MM.1S (cell line): ENCODE measurements at regions not wholly inside any gene's neighbourhood (a gene's known extent, or its start where the extent isn't known, plus 50 kb on each side); places are given as distances from the start of the nearest gene placed in this dataset.

ENCODE experiments used
- DNase-seq: peaks from one replicate; pipeline ENCODE4 v3.0.0-alpha.2; 2015
- H2AFZ ChIP-seq: fragments of 300-600 bp; sonication (generic); 2 replicates; pipeline ENCODE4 v1.6.0; 2016; ENCODE audit warnings: antibody characterized with exemption, low read length
- H3F3A ChIP-seq: fragments of 300-600 bp; sonication (generic); 2 replicates; pipeline ENCODE4 v1.6.1; 2016; ENCODE audit warnings: mild to moderate bottlenecking, antibody characterized with exemption, low read length, moderate library complexity, mixed read lengths; ENCODE audit not compliant: insufficient read depth
- H3K27ac ChIP-seq: fragments of 300-600 bp; sonication (generic); 2 replicates; pipeline ENCODE4 v1.5.1; 2016; ENCODE audit warnings: mild to moderate bottlenecking, low read length
- H3K27me3 ChIP-seq: fragments of 300-600 bp; sonication (generic); replicated peaks from 2 replicates; pipeline ENCODE4 v1.6.0; 2016; ENCODE audit warnings: low read length; ENCODE audit not compliant: insufficient read depth
- H3K36me3 ChIP-seq: fragments of 300-600 bp; sonication (generic); replicated peaks from 2 replicates; pipeline ENCODE4 v1.6.1; 2016; ENCODE audit warnings: mild to moderate bottlenecking, low read length, mixed read lengths; ENCODE audit not compliant: insufficient read depth
- H3K4me1 ChIP-seq: fragments of 300-600 bp; sonication (generic); 2 replicates; pipeline ENCODE4 v1.6.1; 2016; ENCODE audit warnings: low read length, mixed read lengths
- H3K4me2 ChIP-seq: fragments of 300-600 bp; sonication (generic); 2 replicates; pipeline ENCODE4 v1.6.0; 2016; ENCODE audit warnings: low read depth, low read length
- H3K4me3 ChIP-seq: fragments of 300-600 bp; sonication (generic); 2 replicates; pipeline ENCODE4 v1.5.1; 2016; ENCODE audit warnings: low read length, mixed read lengths
- H3K79me2 ChIP-seq: fragments of 300-600 bp; sonication (generic); 2 replicates; pipeline ENCODE4 v1.6.1; 2016; ENCODE audit warnings: mixed run types, low read length, mixed read lengths
- H3K9ac ChIP-seq: fragments of 300-600 bp; sonication (generic); 2 replicates; pipeline ENCODE4 v1.6.1; 2016; ENCODE audit warnings: low read length, mixed read lengths
- H3K9me2 ChIP-seq: fragments of 300-600 bp; sonication (generic); replicated peaks from 2 replicates; pipeline ENCODE4 v1.6.1; 2016; ENCODE audit warnings: mild to moderate bottlenecking, low read length, mixed read lengths; ENCODE audit not compliant: insufficient read depth
- H3K9me3 ChIP-seq: fragments of 300-600 bp; sonication (generic); replicated peaks from 2 replicates; pipeline ENCODE4 v1.6.1; 2016; ENCODE audit warnings: mild to moderate bottlenecking, low read length, mixed read lengths; ENCODE audit not compliant: insufficient read depth
- H4K20me1 ChIP-seq: fragments of 300-600 bp; sonication (generic); 2 replicates; pipeline ENCODE4 v1.6.1; 2016; ENCODE audit warnings: mild to moderate bottlenecking, low read length, moderate library complexity, mixed read lengths; ENCODE audit not compliant: insufficient read depth
- EZH2 ChIP-seq: fragments of 300-600 bp; sonication (generic); optimal IDR thresholded peaks from 2 replicates; pipeline ENCODE3; 2017; ENCODE audit warnings: low read depth, mild to moderate bottlenecking, antibody characterized with exemption, low read length, mixed read lengths
- EZH2phosphoT487 ChIP-seq: fragments of 300-600 bp; sonication (generic); IDR thresholded peaks from 2 replicates; pipeline ENCODE4 v1.6.1; 2018; ENCODE audit warnings: antibody characterized with exemption, low read length
- TF ChIP-seq, protein P1 (sequence below): fragments of 300-600 bp; sonication (generic); IDR thresholded peaks from 2 replicates; pipeline ENCODE4 v1.5.1; 2016; ENCODE audit warnings: antibody characterized with exemption, low read length, mixed read lengths

DNA sequence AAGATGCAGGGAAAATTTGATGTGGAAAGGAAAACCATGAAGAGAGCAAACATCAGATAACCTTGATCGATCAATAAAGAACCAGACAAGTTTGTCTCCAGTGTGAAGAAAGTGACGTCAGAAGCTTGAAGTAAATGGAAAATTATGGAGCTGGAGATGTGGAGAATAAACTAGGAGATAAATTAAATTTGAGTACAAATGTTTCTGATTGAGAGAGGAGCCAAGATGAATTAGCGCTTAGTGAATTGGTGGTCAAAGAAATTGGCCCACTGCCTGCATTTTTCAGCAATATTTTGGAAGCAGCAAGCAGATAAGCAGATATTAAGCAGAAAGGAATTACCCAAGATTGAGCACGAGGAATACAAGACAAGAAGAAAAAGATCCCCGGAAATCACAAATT, 567.3 kb upstream of the ZNF385D start:
- Histone ChIP-seq H4K20me1 (no peaks in the 10 kb centered on the region), H3F3A (no peaks in the 10 kb centered on the region), H3K9ac (no peak overlapping the region), H3K9me3 (no peaks in the 10 kb centered on the region), H3K9me2 (no peaks in the 10 kb centered on the region), H3K4me3 (no peak overlapping the region), H3K27ac (no peak overlapping the region), H3K4me1 (no peaks in the 10 kb centered on the region), H2AFZ (no peak overlapping the region), H3K36me3 (no peaks in the 10 kb centered on the region), H3K79me2 (no peaks in the 10 kb centered on the region), H3K27me3 (no peaks in the 10 kb centered on the region), H3K4me2 (no peak overlapping the region)
- no peak for TF ChIP-seq EZH2
- TF ChIP-seq, protein P1, sequence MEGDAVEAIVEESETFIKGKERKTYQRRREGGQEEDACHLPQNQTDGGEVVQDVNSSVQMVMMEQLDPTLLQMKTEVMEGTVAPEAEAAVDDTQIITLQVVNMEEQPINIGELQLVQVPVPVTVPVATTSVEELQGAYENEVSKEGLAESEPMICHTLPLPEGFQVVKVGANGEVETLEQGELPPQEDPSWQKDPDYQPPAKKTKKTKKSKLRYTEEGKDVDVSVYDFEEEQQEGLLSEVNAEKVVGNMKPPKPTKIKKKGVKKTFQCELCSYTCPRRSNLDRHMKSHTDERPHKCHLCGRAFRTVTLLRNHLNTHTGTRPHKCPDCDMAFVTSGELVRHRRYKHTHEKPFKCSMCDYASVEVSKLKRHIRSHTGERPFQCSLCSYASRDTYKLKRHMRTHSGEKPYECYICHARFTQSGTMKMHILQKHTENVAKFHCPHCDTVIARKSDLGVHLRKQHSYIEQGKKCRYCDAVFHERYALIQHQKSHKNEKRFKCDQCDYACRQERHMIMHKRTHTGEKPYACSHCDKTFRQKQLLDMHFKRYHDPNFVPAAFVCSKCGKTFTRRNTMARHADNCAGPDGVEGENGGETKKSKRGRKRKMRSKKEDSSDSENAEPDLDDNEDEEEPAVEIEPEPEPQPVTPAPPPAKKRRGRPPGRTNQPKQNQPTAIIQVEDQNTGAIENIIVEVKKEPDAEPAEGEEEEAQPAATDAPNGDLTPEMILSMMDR, result no peak
- no peak for TF ChIP-seq EZH2phosphoT487
- DNase-seq, result no peak

DNA sequence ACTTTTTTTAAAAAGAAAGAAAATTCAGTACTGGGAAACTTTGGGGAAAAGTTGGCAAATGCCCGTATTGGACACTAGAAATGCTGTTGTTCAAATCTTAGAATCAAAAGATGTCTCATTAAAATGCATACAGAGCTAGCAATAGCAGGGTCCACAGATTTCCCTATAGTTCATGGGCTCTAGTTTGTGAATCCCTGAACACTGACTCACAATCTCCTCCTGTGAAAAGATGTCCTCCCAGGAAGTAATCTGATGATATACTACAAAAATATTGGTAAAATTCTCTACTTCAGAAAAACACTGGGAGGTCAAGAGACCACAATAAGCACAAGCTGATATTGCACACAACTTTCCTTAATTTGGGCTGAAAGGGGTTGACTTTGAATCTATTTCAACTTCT, 568.4 kb upstream of the ZNF385D start:
- no peak overlapping the region for H3K27ac ChIP-seq
- no peak for TF ChIP-seq EZH2phosphoT487
- TF ChIP-seq EZH2, result no peak
- TF ChIP-seq, protein P1, result no peak
- no peak overlapping the region for H3K4me2 ChIP-seq
- no peaks in the 10 kb centered on the region for H3K36me3 ChIP-seq
- DNase-seq, result no peak
- H3K79me2 ChIP-seq, result no peaks in the 10 kb centered on the region
- H3K9me3 ChIP-seq, result no peaks in the 10 kb centered on the region
- no peak overlapping the region for H3K4me3 ChIP-seq
- H3K27me3 ChIP-seq, result no peaks in the 10 kb centered on the region
- H3K9me2 ChIP-seq, result no peaks in the 10 kb centered on the region
- no peaks in the 10 kb centered on the region for H3K4me1 ChIP-seq
- H3K9ac ChIP-seq, result no peak overlapping the region
- H4K20me1 ChIP-seq, result no peaks in the 10 kb centered on the region
- no peak overlapping the region for H2AFZ ChIP-seq
- H3F3A ChIP-seq, result no peaks in the 10 kb centered on the region

DNA sequence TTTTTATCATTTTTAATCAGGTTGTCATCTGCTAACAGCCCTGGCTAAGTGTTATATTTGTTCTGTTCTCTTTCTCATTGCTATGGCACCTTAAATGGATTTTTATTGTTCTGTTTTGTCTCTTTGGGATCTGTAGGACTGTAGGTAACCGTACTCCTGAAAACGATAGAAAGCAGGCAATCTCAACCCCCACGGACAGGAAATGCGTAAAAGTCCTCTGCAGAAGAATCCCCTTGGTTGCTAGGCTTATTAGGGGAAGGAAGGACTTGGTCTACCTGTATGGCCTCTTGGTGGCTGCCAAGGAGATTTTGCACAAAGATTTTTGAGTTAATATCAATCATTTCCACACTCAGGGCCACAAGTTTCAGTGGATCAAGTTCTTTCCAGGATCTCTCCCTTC, 571.9 kb upstream of the ZNF385D start:
- no peaks in the 10 kb centered on the region for H3F3A ChIP-seq
- H3K9ac ChIP-seq, result no peak overlapping the region
- H3K27ac ChIP-seq, result no peak overlapping the region
- no peaks in the 10 kb centered on the region; the same call in 1 of the 2 replicates for H3K36me3 ChIP-seq
- DNase-seq, result no peak
- no peak overlapping the region for H3K4me3 ChIP-seq
- no peaks in the 10 kb centered on the region for H3K9me2 ChIP-seq
- no peaks in the 10 kb centered on the region for H3K4me1 ChIP-seq
- no peaks in the 10 kb centered on the region for H3K9me3 ChIP-seq
- no peaks in the 10 kb centered on the region for H4K20me1 ChIP-seq
- no peaks in the 10 kb centered on the region for H3K27me3 ChIP-seq
- no peak overlapping the region for H3K4me2 ChIP-seq
- TF ChIP-seq EZH2, result no peak
- TF ChIP-seq EZH2phosphoT487, result no peak
- TF ChIP-seq, protein P1, result no peak
- no peaks in the 10 kb centered on the region for H3K79me2 ChIP-seq
- H2AFZ ChIP-seq, result no peak overlapping the region
